ENCODE measurements at regions not wholly inside any gene's neighbourhood (a gene's known extent, or its start where the extent isn't known, plus 50 kb on each side); places are given as distances from the start of the nearest gene placed in this dataset.

GRCh38 chr4:140260227-140260626 is 106.2 kb upstream of the MAML3 start:
- Histone ChIP-seq H3K9ac (no peak overlapping the region), H3K4me3 (no peak overlapping the region), H3K4me2 (no peak overlapping the region), H3K27ac (no peak overlapping the region), H4K20me1 (no peaks in the 10 kb centered on the region), H3K4me1 (peaks cover 0 to 37% (median 11%) of the 10 kb centered on the region in 10 experiments; a peak in 12 of 20 replicates), H3K27me3 (no peaks in the 10 kb centered on the region), H3K36me3 (no peaks in the 10 kb centered on the region), H3K9me3 (replicated peaks in 1 of 11) (no peaks in the 10 kb centered on the region)
- no peak for TF ChIP-seq Cebpa-rat (IDR thresholded peaks at IDR 0.05)

DNA sequence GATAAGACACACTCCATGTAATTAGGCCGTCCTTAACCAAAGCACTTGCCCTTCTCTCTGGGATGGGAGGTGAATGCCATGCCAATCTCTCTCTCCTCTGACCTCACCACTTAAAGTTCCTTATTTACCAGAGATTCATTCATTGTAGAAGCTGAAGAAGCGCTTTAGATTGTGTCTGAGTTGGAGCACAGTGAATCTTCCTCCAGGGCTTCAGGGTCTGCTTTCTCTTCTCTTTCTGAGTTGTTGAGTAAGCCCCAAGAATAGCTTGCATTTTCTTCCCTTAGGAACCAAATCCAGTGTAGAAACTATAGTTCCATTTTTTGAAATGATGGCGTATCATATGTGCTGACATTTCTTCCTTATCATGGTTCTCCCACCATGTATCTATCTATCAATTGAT is 104.5 kb upstream of the MAML3 start:
- Histone ChIP-seq H3K4me2 (peak overlapping the region in 2 of 11 experiments; percentile 4 to 21; a peak in 1 of 22 replicates), H3K9ac (no peak overlapping the region), H3K4me1 (peaks cover 0 to 55% (median 15%) of the 10 kb centered on the region in 10 experiments; a peak in 11 of 20 replicates), H3K27ac (no peak overlapping the region), H3K27me3 (no peaks in the 10 kb centered on the region), H3K4me3 (no peak overlapping the region), H4K20me1 (no peaks in the 10 kb centered on the region), H3K36me3 (no peaks in the 10 kb centered on the region), H3K9me3 (replicated peaks in 1 of 11) (no peaks in the 10 kb centered on the region)
- no peak for TF ChIP-seq Cebpa-rat (IDR thresholded peaks at IDR 0.05)

- no peaks in the 10 kb centered on the region for H3K27me3 ChIP-seq
- H3K27ac ChIP-seq: no peak overlapping the region
- no peak overlapping the region for H3K4me3 ChIP-seq
Measured at GRCh38 chr4:140257461-140258305, 103.7 kb upstream of the MAML3 start.

GRCh38 chr4:140256941-140257340 is 103.0 kb upstream of the MAML3 start:
- no peak for TF ChIP-seq Cebpa-rat (IDR thresholded peaks at IDR 0.05)
- peaks cover 8 to 62% (median 26%) of the 10 kb centered on the region in 10 experiments for H3K4me1 ChIP-seq
- no peaks in the 10 kb centered on the region for H4K20me1 ChIP-seq
- no peaks in the 10 kb centered on the region for H3K9me3 ChIP-seq (replicated peaks in 1 of 11)
- H3K27ac ChIP-seq: peak overlapping the region in 2 of 11 experiments; percentile 8 to 27; a peak in 1 of 22 replicates
- no peaks in the 10 kb centered on the region for H3K27me3 ChIP-seq
- peak overlapping the region in 5 of 11 experiments; percentile 36 to 88 (median 71); a peak in 9 of 22 replicates for H3K4me2 ChIP-seq
- no peak overlapping the region for H3K9ac ChIP-seq
- no peak overlapping the region for H3K4me3 ChIP-seq
- no peaks in the 10 kb centered on the region for H3K36me3 ChIP-seq

More at GRCh38 chr4:140257461-140258305, 103.7 kb upstream of the MAML3 start:
- H3K9ac ChIP-seq: no peak overlapping the region
- H3K4me1 ChIP-seq: peaks cover under 1 to 57% (median 18%) of the 10 kb centered on the region in 10 experiments; a peak in 17 of 20 replicates
- no peaks in the 10 kb centered on the region for H4K20me1 ChIP-seq
- H3K4me2 ChIP-seq: peak overlapping the region in 2 of 11 experiments; percentile 4 to 32; a peak in 2 of 22 replicates
- no peaks in the 10 kb centered on the region for H3K9me3 ChIP-seq (replicated peaks in 1 of 11)
- no peaks in the 10 kb centered on the region for H3K36me3 ChIP-seq
- TF ChIP-seq Cebpa-rat (IDR thresholded peaks at IDR 0.05): no peak

GRCh38 chr4:140256335-140256734 is 102.4 kb upstream of the MAML3 start:
- H3K27ac ChIP-seq: peak overlapping the region in 2 of 11 experiments; percentile 8 to 27; a peak in 2 of 22 replicates
- H3K27me3 ChIP-seq: no peaks in the 10 kb centered on the region
- no peaks in the 10 kb centered on the region for H4K20me1 ChIP-seq
- H3K4me3 ChIP-seq: no peak overlapping the region
- no peak for TF ChIP-seq Cebpa-rat (IDR thresholded peaks at IDR 0.05)
- no peaks in the 10 kb centered on the region for H3K36me3 ChIP-seq
- H3K9me3 ChIP-seq (replicated peaks in 1 of 11): no peaks in the 10 kb centered on the region
- H3K4me1 ChIP-seq: peaks cover 12 to 68% (median 32%) of the 10 kb centered on the region in 10 experiments
- H3K4me2 ChIP-seq: peak overlapping the region in 5 of 11 experiments; percentile 36 to 88 (median 71); a peak in 9 of 22 replicates
- H3K9ac ChIP-seq: no peak overlapping the region

DNA sequence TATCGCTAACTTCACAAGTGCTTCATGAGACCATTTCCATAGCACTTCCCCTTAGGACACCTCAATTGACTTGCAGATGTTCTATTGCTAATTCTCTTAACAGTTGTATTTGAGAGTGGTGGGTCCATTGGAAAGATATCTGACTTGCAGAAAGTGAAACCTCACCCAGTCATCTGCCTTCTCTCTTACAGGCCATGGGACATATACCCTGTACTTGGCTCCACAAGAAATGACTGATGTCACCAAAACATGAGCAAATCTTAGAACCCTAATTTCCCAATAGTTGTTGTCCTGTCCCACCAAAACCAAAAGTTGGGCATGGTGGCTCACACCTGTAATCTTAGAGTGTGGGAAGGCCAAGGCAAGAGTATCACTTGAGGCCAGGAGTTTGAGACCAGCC is 101.9 kb upstream of the MAML3 start:
- H3K9me3 ChIP-seq (replicated peaks in 1 of 11): no peaks in the 10 kb centered on the region
- no peak for TF ChIP-seq Cebpa-rat (IDR thresholded peaks at IDR 0.05)
- peak overlapping the region in 5 of 11 experiments; percentile 36 to 88 (median 71); a peak in 9 of 22 replicates for H3K4me2 ChIP-seq

DNA sequence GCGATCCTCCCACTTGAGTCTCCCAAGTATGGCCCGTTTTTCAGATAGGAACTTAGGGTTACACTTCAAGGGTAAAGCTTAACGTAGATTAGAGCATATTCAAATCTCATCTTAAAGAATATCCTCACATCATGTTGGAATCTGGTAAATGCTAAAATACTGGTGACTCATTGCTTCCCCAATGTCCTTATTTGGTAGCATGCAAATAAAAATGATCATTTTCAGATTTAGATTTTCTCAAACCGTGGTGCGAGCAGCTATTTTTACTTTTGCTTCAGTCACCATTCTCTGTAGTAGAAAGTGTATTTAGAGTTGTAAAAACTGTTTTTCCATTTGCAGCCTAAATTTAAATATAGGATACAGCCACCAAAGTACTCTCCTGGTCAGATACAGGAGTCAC is 101.5 kb upstream of the MAML3 start:
- Histone ChIP-seq H3K27me3 (no peaks in the 10 kb centered on the region), H3K4me1 (peaks cover 12 to 77% (median 40%) of the 10 kb centered on the region in 10 experiments), H3K4me2 (peak overlapping the region in 4 of 11 experiments; percentile 11 to 88 (median 78); a peak in 7 of 22 replicates), H3K36me3 (no peaks in the 10 kb centered on the region), H4K20me1 (no peaks in the 10 kb centered on the region), H3K9ac (no peak overlapping the region), H3K9me3 (replicated peaks in 1 of 11) (no peaks in the 10 kb centered on the region), H3K4me3 (no peak overlapping the region), H3K27ac (peak overlapping the region in 1 of 11 experiments; percentile 13; a peak in 1 of 22 replicates)
- no peak for TF ChIP-seq Cebpa-rat (IDR thresholded peaks at IDR 0.05)

More for the DNA sequence above, 101.9 kb upstream of the MAML3 start:
- no peaks in the 10 kb centered on the region for H4K20me1 ChIP-seq
- H3K27ac ChIP-seq: peak overlapping the region in 2 of 11 experiments; percentile 8 to 27; a peak in 2 of 22 replicates
- H3K4me3 ChIP-seq: no peak overlapping the region
- no peaks in the 10 kb centered on the region for H3K36me3 ChIP-seq
- H3K27me3 ChIP-seq: no peaks in the 10 kb centered on the region
- H3K9ac ChIP-seq: no peak overlapping the region
- H3K4me1 ChIP-seq: peaks cover 12 to 72% (median 36%) of the 10 kb centered on the region in 10 experiments

DNA sequence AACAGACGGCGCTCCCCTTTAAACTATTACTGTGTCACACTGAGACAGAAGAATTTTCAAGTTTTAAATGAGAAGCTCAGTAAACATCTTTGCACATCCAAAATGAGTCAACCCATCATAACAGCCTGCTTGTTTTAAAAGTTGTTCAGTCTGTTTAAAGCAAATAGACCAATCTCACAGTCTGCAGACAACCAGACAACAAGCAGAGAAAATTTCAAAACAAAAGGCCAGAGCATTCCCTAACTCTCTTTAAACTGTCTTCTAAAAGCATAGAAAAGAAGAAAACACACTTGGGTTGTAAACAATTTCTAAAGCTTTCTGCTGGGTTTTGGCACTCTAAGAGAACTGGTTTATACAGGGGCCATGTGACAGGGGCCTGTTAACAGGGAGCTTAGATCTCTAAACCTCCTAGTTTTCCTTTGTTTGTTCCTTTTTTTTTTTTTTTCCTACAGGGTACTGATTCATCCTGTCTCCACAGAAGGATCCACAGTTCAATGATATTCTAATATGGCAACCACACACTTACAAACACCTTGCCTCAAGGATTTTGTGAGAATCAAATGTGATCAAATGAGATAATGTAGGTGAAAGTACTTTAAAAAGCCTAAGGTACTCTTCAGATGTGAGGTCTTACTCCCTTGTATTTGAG is 100.8 kb upstream of the MAML3 start:
- H3K27ac ChIP-seq: peak overlapping the region in 1 of 11 experiments; percentile 13; a peak in 1 of 22 replicates
- H4K20me1 ChIP-seq: no peaks in the 10 kb centered on the region
- H3K27me3 ChIP-seq: no peaks in the 10 kb centered on the region
- peaks cover 13 to 77% (median 43%) of the 10 kb centered on the region in 10 experiments for H3K4me1 ChIP-seq
- peak overlapping the region in 4 of 11 experiments; percentile 11 to 88 (median 78); a peak in 7 of 22 replicates for H3K4me2 ChIP-seq
- no peaks in the 10 kb centered on the region for H3K9me3 ChIP-seq (replicated peaks in 1 of 11)
- no peaks in the 10 kb centered on the region for H3K36me3 ChIP-seq
- H3K9ac ChIP-seq: peak overlapping the region in 2 of 11 experiments; percentile 19 to 50; a peak in 1 of 22 replicates
- no peak for TF ChIP-seq Cebpa-rat (IDR thresholded peaks at IDR 0.05)
- H3K4me3 ChIP-seq: no peak overlapping the region
